Vagina (tissue), 2 donors: ENCODE measurements at regions not wholly inside any gene's neighbourhood (a gene's known extent, or its start where the extent isn't known, plus 50 kb on each side); places are given as distances from the start of the nearest gene placed in this dataset.

Experiments
- POLR2A ChIP-seq, 2 donors: fragments of 450-650 bp; IDR thresholded peaks; one replicate each; pipeline ENCODE4 v1.6.1; 2017; ENCODE audit warnings: antibody characterized with exemption in 2 of 2, mild to moderate bottlenecking in 2 of 2, moderate library complexity in 2 of 2
- TF ChIP-seq, protein P1 (sequence below), 3 experiments: fragments of 450-650 bp in 2 of 3; fragments of 200-600 bp in 1 of 3; sonication (generic) in 1 of 3; IDR thresholded peaks; one replicate each; pipeline ENCODE4 v1.5.1; 2017 to 2019; ENCODE audit warnings: antibody characterized with exemption in 3 of 3, mild to moderate bottlenecking in 2 of 3, moderate library complexity in 2 of 3

DNA sequence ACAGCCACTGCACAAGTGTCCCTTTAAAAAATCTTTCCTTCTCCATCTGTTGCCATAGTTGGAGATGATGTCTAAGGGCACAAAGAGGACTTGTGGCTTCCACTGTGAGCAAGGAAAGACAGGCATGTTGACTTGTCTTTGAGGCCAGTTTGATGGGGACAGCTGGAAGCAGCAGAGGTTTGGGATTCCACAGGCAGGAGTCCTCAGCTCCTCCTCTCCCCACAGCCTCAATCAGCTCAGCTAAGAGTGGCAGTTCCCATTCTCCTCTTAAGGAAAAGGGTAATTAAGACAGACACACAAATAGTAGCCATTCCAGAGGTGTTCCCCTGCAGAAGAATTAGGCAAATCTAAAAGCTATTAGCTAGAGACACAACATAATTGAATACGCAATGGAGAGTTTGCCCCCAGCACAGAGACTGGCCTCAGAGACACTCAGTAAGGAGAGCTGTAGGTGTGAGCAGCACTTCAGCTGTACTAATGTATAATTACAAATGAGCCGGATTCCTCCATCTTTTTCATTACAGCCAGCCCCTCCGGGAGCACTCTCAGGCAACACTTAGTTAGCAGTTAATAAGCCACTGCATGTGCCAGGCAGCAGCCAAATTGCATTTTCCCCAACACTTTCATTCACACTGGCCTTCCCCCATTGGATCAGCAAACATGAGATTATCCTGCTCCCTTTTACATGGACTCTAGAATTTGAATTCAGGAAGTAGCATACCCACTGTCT, 434.0 kb downstream of the FOXO1 start:
- TF ChIP-seq POLR2A (IDR thresholded peaks at IDR 0.05) = no peak
- TF ChIP-seq, protein P1, sequence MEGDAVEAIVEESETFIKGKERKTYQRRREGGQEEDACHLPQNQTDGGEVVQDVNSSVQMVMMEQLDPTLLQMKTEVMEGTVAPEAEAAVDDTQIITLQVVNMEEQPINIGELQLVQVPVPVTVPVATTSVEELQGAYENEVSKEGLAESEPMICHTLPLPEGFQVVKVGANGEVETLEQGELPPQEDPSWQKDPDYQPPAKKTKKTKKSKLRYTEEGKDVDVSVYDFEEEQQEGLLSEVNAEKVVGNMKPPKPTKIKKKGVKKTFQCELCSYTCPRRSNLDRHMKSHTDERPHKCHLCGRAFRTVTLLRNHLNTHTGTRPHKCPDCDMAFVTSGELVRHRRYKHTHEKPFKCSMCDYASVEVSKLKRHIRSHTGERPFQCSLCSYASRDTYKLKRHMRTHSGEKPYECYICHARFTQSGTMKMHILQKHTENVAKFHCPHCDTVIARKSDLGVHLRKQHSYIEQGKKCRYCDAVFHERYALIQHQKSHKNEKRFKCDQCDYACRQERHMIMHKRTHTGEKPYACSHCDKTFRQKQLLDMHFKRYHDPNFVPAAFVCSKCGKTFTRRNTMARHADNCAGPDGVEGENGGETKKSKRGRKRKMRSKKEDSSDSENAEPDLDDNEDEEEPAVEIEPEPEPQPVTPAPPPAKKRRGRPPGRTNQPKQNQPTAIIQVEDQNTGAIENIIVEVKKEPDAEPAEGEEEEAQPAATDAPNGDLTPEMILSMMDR (IDR thresholded peaks at IDR 0.05) = no peak
